CD8-positive, alpha-beta memory T cell (primary cell): ENCODE measurements at regions not wholly inside any gene's neighbourhood (a gene's known extent, or its start where the extent isn't known, plus 50 kb on each side); places are given as distances from the start of the nearest gene placed in this dataset.
A peak's percentile ranks its signal among the peaks of the same experiment; 100 is the strongest.

ENCODE experiments used
- CTCF ChIA-PET: fragments of 350-600 bp; sonication (Branson Sonifier 250); formaldehyde crosslinking; loops from one replicate; lab custom pipeline; 2021; ENCODE audit warnings: antibody characterized with exemption; lab: Charles Lee
- POLR2A ChIA-PET: fragments of 350-600 bp; sonication (Branson Sonifier 250); formaldehyde crosslinking; loops from one replicate; lab custom pipeline; 2021; ENCODE audit warnings: antibody characterized with exemption; lab: Charles Lee
- DNase-seq, 5 donors: peaks; one replicate each; pipeline versions ENCODE4 v3.0.0 to v3.0.0-alpha.2; 2020 to 2022; ENCODE audit warnings: mixed read lengths in 1 of 5
- H3K27ac ChIP-seq: one replicate; pipeline ENCODE4 v1.7.0; 2013; ENCODE audit warnings: low read depth, mild to moderate bottlenecking, low read length, moderate library complexity
- H3K27me3 ChIP-seq: 2 replicates; pipeline ENCODE4 v1.7.0; 2013; ENCODE audit warnings: low read length, mild to moderate bottlenecking; ENCODE audit not compliant: insufficient read depth, poor library complexity, severe bottlenecking
- H3K36me3 ChIP-seq: 2 replicates; pipeline ENCODE4 v1.7.0; 2013; ENCODE audit warnings: mild to moderate bottlenecking, low read length, moderate library complexity; ENCODE audit not compliant: insufficient read depth
- H3K4me1 ChIP-seq: 2 replicates; pipeline ENCODE4 v1.7.0; 2013; ENCODE audit warnings: mild to moderate bottlenecking, low read length, moderate library complexity; ENCODE audit not compliant: insufficient read depth
- H3K4me3 ChIP-seq: 2 replicates; pipeline ENCODE4 v1.7.0; 2013; ENCODE audit warnings: mild to moderate bottlenecking, low read length
- H3K9me3 ChIP-seq: 2 replicates; pipeline ENCODE4 v1.7.0; 2013; ENCODE audit warnings: mild to moderate bottlenecking, low read length
- H3K27ac Mint-ChIP-seq, 8 donors: one replicate each; pipeline ENCODE4 v1.8.0; 2020 to 2021; ENCODE audit warnings: mixed read lengths in 8 of 8, mild to moderate bottlenecking in 6 of 8, inconsistent platforms in 3 of 8, moderate library complexity in 3 of 8
- H3K27me3 Mint-ChIP-seq, 2 donors: one replicate each; pipeline ENCODE4 v1.8.0; 2020 to 2021; ENCODE audit warnings: mixed read lengths in 2 of 2, mild to moderate bottlenecking in 1 of 2, moderate library complexity in 1 of 2
- H3K36me3 Mint-ChIP-seq, 3 donors: one replicate each; pipeline ENCODE4 v1.8.0; 2020 to 2021; ENCODE audit warnings: mixed read lengths in 3 of 3, inconsistent platforms in 1 of 3, mild to moderate bottlenecking in 1 of 3
- H3K4me1 Mint-ChIP-seq, 3 donors: one replicate each; pipeline ENCODE4 v1.8.0; 2020 to 2021; ENCODE audit warnings: mixed read lengths in 3 of 3, inconsistent platforms in 1 of 3, mild to moderate bottlenecking in 1 of 3
- H3K4me3 Mint-ChIP-seq, 7 donors: one replicate each; pipeline ENCODE4 v1.8.0; 2020 to 2021; ENCODE audit warnings: mixed read lengths in 7 of 7, mild to moderate bottlenecking in 6 of 7, moderate library complexity in 4 of 7, inconsistent platforms in 2 of 7
- H3K9me3 Mint-ChIP-seq, 5 donors: one replicate each; pipeline ENCODE4 v1.8.0; 2020 to 2022; ENCODE audit warnings: mixed read lengths in 5 of 5, mild to moderate bottlenecking in 3 of 5, moderate library complexity in 2 of 5, inconsistent platforms in 1 of 5

DNA sequence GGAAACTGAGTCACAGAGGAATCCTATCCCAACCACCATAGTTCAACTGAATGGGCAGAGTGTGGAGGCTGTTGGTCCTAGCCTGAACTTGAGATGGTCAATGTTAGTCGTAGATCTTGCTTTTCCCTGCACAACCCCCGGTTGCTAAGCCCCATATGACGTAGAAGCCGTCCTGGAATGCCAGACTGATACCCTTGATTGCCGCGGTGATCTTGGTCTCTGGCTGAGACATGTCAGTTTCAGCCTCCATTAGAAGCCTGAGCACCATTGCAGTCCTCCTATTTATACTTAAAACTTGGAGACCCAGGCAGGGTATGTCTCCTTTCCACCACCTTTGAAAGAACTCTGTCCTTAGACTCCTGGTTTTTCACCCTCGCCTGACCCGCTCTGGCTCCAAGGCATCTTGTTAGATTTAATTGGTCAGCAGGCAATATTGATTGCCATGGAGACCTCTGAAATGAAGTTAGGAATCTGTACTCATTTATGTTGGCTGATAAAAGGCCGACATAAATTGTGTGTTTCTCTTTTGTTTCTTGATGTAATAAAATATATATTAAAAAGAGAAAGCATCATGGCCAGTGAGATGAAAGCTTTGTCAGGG lies 53.4 kb downstream of the RPLP1 start:
- Mint-ChIP-seq H3K27ac (peak overlapping the region in 1 of 8 donors; percentile 16), H3K4me3 (no peak overlapping the region), H3K36me3 (no peaks in the 10 kb centered on the region), H3K9me3 (no peaks in the 10 kb centered on the region), H3K27me3 (peaks cover 13 to 17% of the 10 kb centered on the region in 2 donors), H3K4me1 (no peaks in the 10 kb centered on the region)
- POLR2A ChIA-PET = no interaction called here
- Histone ChIP-seq H3K27ac (no peak overlapping the region), H3K9me3 (no peaks in the 10 kb centered on the region), H3K27me3 (no peaks in the 10 kb centered on the region), H3K4me1 (no peaks in the 10 kb centered on the region), H3K4me3 (no peak overlapping the region), H3K36me3 (no peaks in the 10 kb centered on the region)
- no peak for DNase-seq
- CTCF ChIA-PET = no interaction called here

DNA sequence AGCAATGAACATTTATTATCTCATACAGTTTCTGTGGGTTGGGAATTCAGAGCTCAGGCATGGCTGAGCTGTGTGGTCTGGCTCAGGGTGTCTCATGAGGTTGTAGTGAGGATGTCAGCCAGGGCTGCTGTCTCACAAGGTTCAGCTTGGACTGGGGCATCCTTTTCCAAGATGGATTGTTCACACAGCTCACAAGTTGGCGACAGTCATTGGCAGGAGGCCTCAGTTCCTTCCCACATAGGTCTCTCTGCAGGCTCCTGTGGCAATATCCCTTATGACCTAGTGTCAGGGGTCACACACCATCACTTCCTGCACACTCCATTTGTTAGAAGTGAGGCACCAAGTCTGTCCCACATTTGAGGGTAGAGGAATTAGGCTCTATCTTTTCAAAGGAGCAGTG lies 56.0 kb downstream of the RPLP1 start:
- Mint-ChIP-seq H3K36me3 (peaks cover 0 to 3% (median 0%) of the 10 kb centered on the region in 3 donors), H3K9me3 (no peaks in the 10 kb centered on the region), H3K4me3 (no peak overlapping the region), H3K27ac (no peak overlapping the region), H3K27me3 (peaks cover 23% of the 10 kb centered on the region in 2 donors), H3K4me1 (no peaks in the 10 kb centered on the region)
- CTCF ChIA-PET = no interaction called here
- Histone ChIP-seq H3K27me3 (no peaks in the 10 kb centered on the region), H3K9me3 (no peaks in the 10 kb centered on the region), H3K27ac (no peak overlapping the region), H3K36me3 (no peaks in the 10 kb centered on the region), H3K4me3 (no peak overlapping the region), H3K4me1 (no peaks in the 10 kb centered on the region)
- POLR2A ChIA-PET = no interaction called here
- DNase-seq = no peak

DNA sequence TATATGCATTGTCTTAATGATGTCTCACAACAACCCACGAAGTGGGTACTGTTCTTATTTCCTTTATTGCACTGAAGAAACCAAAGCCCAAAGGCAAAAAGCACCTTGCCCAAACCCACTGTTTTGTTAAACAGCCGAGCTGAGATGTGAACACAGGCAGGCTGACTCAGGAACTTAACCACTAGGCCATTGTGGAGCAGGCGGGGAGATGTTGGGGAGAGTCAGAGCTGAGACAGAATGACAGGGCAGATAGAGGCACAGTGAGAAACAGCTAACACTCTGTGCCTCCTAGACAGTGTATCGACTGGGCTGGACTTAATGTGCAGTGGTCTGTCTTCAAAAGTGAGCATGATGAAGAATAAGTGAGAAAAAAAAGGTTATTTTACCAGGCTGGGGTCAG lies 56.5 kb downstream of the RPLP1 start:
- POLR2A ChIA-PET = no interaction called here

DNA sequence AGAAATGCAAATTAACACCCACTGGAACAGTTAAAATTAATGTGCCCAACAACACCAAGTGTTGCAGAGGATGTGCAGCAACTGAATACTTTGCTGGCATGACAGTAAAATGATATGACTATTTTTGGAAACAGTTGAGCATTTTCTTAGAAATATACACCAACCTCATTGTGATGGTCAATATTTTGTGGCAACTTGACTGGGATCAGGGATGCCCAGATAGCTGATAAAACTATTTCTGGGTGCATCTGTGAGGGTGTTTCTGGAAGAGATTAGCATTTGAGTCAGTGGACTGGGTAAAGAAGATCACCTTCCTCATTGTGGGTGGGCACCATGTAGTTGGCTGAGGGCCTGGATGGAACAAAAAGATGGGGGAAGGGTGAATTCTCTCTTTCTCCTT lies 57.9 kb downstream of the RPLP1 start:
- Histone ChIP-seq H3K36me3 (no peaks in the 10 kb centered on the region), H3K27me3 (no peaks in the 10 kb centered on the region), H3K4me1 (no peaks in the 10 kb centered on the region), H3K9me3 (no peaks in the 10 kb centered on the region), H3K27ac (no peak overlapping the region), H3K4me3 (no peak overlapping the region)
- ChIA-PET POLR2A (no interaction called here), CTCF (no interaction called here)
- Mint-ChIP-seq H3K27ac (no peak overlapping the region), H3K4me3 (no peak overlapping the region), H3K4me1 (no peaks in the 10 kb centered on the region), H3K9me3 (no peaks in the 10 kb centered on the region), H3K27me3 (peaks cover 25 to 34% of the 10 kb centered on the region in 2 donors), H3K36me3 (peaks cover 0 to 3% (median 0%) of the 10 kb centered on the region in 3 donors)
- no peak for DNase-seq

More for the DNA sequence above, 56.5 kb downstream of the RPLP1 start:
- H3K36me3 Mint-ChIP-seq = peaks cover 0 to 3% (median 0%) of the 10 kb centered on the region in 3 donors
- Histone ChIP-seq H3K36me3 (no peaks in the 10 kb centered on the region), H3K27me3 (no peaks in the 10 kb centered on the region), H3K4me3 (no peak overlapping the region), H3K27ac (no peak overlapping the region), H3K4me1 (no peaks in the 10 kb centered on the region), H3K9me3 (no peaks in the 10 kb centered on the region)
- no peaks in the 10 kb centered on the region for H3K9me3 Mint-ChIP-seq
- H3K4me1 Mint-ChIP-seq = no peaks in the 10 kb centered on the region
- no peak overlapping the region for H3K4me3 Mint-ChIP-seq
- CTCF ChIA-PET = no interaction called here
- H3K27me3 Mint-ChIP-seq = peaks cover 23 to 27% of the 10 kb centered on the region in 2 donors
- no peak overlapping the region for H3K27ac Mint-ChIP-seq
- no peak for DNase-seq

DNA sequence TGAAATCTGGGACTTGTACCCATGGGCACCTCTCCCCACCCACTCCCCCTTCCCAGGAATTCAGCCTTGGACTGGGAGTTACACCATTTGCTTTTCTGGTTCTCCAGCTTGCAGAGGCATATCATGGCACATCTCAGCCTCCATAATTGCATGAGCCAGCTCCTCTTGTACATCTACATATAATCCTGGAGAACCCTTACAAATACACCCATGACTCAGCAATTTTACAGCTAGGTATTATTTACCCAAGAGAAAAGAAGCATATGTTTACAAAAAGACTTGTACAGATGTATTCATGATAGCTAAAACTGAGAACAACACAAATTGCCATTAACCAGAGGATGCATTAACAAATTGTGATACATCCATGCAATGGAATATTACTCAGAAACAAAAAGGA lies 58.4 kb downstream of the RPLP1 start:
- no peak for DNase-seq
- CTCF ChIA-PET = no interaction called here
- H3K9me3 Mint-ChIP-seq = no peaks in the 10 kb centered on the region

DNA sequence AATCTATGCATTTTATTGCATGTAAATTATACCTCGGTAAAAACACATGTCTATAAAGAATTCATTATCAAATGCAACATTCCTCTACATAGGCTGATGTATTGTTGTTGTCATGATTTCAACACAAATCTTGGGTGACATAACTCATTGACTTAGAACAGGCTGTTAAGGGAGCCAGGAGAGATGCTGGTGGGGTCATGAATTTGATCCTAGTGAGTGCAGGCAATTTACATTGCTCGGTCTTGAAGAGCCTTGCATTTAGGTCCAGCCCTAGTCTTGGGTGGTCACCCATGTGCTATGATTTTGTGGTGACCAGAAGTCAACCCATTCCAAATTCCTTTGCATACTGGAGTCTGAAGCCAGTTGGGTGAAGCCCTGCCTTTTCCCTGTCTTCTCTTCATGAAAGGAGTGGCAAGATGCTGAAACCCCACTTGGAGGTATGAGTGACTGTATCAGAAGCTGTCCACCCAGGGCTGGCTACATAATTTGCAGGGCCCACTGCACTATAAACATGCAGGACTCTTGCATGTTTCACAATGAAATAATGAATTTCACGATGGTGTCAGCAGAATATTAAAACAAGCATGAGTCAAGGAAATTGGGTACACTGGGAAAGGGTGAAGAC lies 59.2 kb downstream of the RPLP1 start:
- Histone ChIP-seq H3K27me3 (no peaks in the 10 kb centered on the region), H3K4me1 (no peaks in the 10 kb centered on the region), H3K27ac (no peak overlapping the region), H3K4me3 (no peak overlapping the region), H3K9me3 (no peaks in the 10 kb centered on the region), H3K36me3 (no peaks in the 10 kb centered on the region)
- Mint-ChIP-seq H3K27me3 (peaks cover 24 to 29% of the 10 kb centered on the region in 2 donors), H3K27ac (no peak overlapping the region), H3K4me1 (no peaks in the 10 kb centered on the region), H3K9me3 (no peaks in the 10 kb centered on the region), H3K36me3 (peaks cover 0 to 3% (median 0%) of the 10 kb centered on the region in 3 donors), H3K4me3 (no peak overlapping the region)
- CTCF ChIA-PET = interaction anchor here (0.6 kb wide), 1 partner anchor 348 kb away, joined by 3 read pairs; no protein-coding TSS in a partner anchor
- POLR2A ChIA-PET = no interaction called here
- no peak for DNase-seq

More for the DNA sequence above, 58.4 kb downstream of the RPLP1 start:
- Histone ChIP-seq H3K9me3 (no peaks in the 10 kb centered on the region), H3K36me3 (no peaks in the 10 kb centered on the region), H3K27me3 (no peaks in the 10 kb centered on the region), H3K4me3 (no peak overlapping the region), H3K4me1 (no peaks in the 10 kb centered on the region), H3K27ac (no peak overlapping the region)
- Mint-ChIP-seq H3K27me3 (peaks cover 23 to 30% of the 10 kb centered on the region in 2 donors), H3K36me3 (peaks cover 0 to 3% (median 0%) of the 10 kb centered on the region in 3 donors), H3K4me1 (no peaks in the 10 kb centered on the region), H3K4me3 (no peak overlapping the region), H3K27ac (no peak overlapping the region)
- POLR2A ChIA-PET = no interaction called here

DNA sequence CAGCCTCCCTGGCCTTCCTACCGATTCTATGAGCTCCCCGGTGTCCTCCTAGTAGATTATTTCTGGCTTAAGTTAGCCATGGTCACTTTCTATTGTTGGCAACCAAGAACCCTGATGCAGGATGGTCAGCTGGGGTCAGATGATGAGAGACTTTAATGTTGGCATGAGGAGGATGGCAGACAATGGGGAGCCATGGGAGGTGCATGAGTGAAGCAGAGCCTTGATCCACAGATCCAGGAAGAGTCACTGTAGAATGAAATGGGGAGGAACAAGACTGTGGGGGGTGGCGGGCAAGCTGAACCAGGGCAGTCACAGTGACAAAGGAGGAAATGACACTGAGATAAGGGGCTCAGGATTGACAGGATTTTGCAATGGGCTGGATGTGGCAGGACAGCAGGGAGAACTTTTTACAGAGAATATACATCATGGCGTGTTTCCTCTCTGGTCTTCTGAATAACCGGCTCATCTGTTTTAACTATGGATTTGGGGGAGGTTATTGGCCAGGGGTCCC lies 60.9 kb downstream of the RPLP1 start:
- Histone ChIP-seq H3K4me3 (no peak overlapping the region), H3K4me1 (no peaks in the 10 kb centered on the region), H3K27ac (no peak overlapping the region), H3K9me3 (no peaks in the 10 kb centered on the region), H3K27me3 (no peaks in the 10 kb centered on the region), H3K36me3 (no peaks in the 10 kb centered on the region)
- H3K27me3 Mint-ChIP-seq = peaks cover 25 to 33% of the 10 kb centered on the region in 2 donors
- no peaks in the 10 kb centered on the region for H3K4me1 Mint-ChIP-seq
- POLR2A ChIA-PET = no interaction called here
- DNase-seq = no peak
- no peak overlapping the region for H3K27ac Mint-ChIP-seq
- no peaks in the 10 kb centered on the region for H3K9me3 Mint-ChIP-seq
- no peak overlapping the region for H3K4me3 Mint-ChIP-seq
- H3K36me3 Mint-ChIP-seq = peaks cover 0 to 3% (median 0%) of the 10 kb centered on the region in 3 donors
- CTCF ChIA-PET = no interaction called here

DNA sequence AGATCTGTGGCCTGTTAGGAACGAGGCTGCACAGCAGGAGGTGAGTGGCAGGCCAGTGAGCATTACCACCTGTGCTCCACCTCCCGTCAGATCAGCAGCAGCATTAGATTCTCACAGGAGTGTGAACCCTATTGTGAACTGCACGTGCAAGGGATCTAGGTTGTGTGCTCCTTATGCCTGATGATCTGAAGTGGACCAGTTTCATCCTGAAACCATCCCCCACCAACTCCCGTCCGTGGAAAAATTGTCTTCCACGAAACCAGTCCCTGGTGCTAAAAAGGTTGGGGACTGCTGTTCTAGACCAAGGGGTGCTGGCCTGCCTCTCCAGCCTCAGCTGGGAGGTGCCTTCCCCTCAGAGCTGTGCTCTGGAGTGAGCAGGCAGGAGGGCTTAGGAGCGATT lies 61.4 kb downstream of the RPLP1 start:
- H3K4me3 Mint-ChIP-seq = no peak overlapping the region
- CTCF ChIA-PET = no interaction called here
- H3K36me3 Mint-ChIP-seq = peaks cover 0 to 3% (median 0%) of the 10 kb centered on the region in 3 donors
- no peaks in the 10 kb centered on the region for H3K9me3 ChIP-seq
- H3K27me3 ChIP-seq = no peaks in the 10 kb centered on the region
- no peak overlapping the region for H3K27ac ChIP-seq
- no peak overlapping the region for H3K4me3 ChIP-seq
- no peaks in the 10 kb centered on the region for H3K36me3 ChIP-seq
- no peak for DNase-seq
- peaks cover 25 to 37% of the 10 kb centered on the region in 2 donors for H3K27me3 Mint-ChIP-seq
- H3K9me3 Mint-ChIP-seq = no peaks in the 10 kb centered on the region
- POLR2A ChIA-PET = no interaction called here
- no peaks in the 10 kb centered on the region for H3K4me1 Mint-ChIP-seq
- H3K27ac Mint-ChIP-seq = no peak overlapping the region
- no peaks in the 10 kb centered on the region for H3K4me1 ChIP-seq
